Upper lobe of right lung (tissue), 1 donor: ENCODE measurements at regions not wholly inside any gene's neighbourhood (a gene's known extent, or its start where the extent isn't known, plus 50 kb on each side); places are given as distances from the start of the nearest gene placed in this dataset.

ENCODE experiments used
- ATAC-seq: fragments of 200-7000 bp; cut with Tn5 transposase; one replicate; pipeline ENCODE4 v1.9.1; 2020; ENCODE audit warnings: mild to moderate bottlenecking, moderate library complexity
- DNase-seq: peaks from one replicate; pipeline ENCODE4 v3.0.0-alpha.2; 2020
- H3K27ac ChIP-seq: fragments of 200-600 bp; one replicate; pipeline ENCODE4 v1.8.0; 2022
- H3K27me3 ChIP-seq: fragments of 200-600 bp; one replicate; pipeline ENCODE4 v1.8.0; 2022; ENCODE audit warnings: mild to moderate bottlenecking
- H3K36me3 ChIP-seq: fragments of 200-600 bp; one replicate; pipeline ENCODE4 v1.8.0; 2022
- H3K4me1 ChIP-seq: fragments of 200-600 bp; one replicate; pipeline ENCODE4 v1.8.0; 2022
- H3K4me3 ChIP-seq: fragments of 200-600 bp; one replicate; pipeline ENCODE4 v1.8.0; 2022; ENCODE audit warnings: mild to moderate bottlenecking
- H3K9me3 ChIP-seq: fragments of 200-600 bp; one replicate; pipeline ENCODE4 v1.8.0; 2022
- intact Hi-C: fragments of 100-400 bp; cut with DNase I; formaldehyde crosslinking; loops from one replicate; pipeline ENCODE4 v1.11.0; 2022
- TF ChIP-seq, protein P1 (sequence below): fragments of 200-600 bp; IDR thresholded peaks from one replicate; pipeline ENCODE4 v1.8.0; 2022; ENCODE audit warnings: antibody characterized with exemption
- donor health status: DM: no; HTN: yes; CAD: no; lungs with severe emphysema.

GRCh38 chrX:9110808-9111207 lies 76.9 kb upstream of the FAM9B start:
- TF ChIP-seq, protein P1, sequence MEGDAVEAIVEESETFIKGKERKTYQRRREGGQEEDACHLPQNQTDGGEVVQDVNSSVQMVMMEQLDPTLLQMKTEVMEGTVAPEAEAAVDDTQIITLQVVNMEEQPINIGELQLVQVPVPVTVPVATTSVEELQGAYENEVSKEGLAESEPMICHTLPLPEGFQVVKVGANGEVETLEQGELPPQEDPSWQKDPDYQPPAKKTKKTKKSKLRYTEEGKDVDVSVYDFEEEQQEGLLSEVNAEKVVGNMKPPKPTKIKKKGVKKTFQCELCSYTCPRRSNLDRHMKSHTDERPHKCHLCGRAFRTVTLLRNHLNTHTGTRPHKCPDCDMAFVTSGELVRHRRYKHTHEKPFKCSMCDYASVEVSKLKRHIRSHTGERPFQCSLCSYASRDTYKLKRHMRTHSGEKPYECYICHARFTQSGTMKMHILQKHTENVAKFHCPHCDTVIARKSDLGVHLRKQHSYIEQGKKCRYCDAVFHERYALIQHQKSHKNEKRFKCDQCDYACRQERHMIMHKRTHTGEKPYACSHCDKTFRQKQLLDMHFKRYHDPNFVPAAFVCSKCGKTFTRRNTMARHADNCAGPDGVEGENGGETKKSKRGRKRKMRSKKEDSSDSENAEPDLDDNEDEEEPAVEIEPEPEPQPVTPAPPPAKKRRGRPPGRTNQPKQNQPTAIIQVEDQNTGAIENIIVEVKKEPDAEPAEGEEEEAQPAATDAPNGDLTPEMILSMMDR = no peak
- ATAC-seq = peak; percentile 39
- Histone ChIP-seq H3K36me3 (no peaks in the 10 kb centered on the region), H3K27ac (no peak overlapping the region), H3K9me3 (no peaks in the 10 kb centered on the region), H3K4me1 (no peaks in the 10 kb centered on the region), H3K27me3 (no peaks in the 10 kb centered on the region), H3K4me3 (no peak overlapping the region)
- intact Hi-C loops = no loop called here
- DNase-seq = no peak

- Histone ChIP-seq H3K27ac (no peak overlapping the region), H3K36me3 (no peaks in the 10 kb centered on the region), H3K4me1 (no peaks in the 10 kb centered on the region), H3K4me3 (no peak overlapping the region), H3K9me3 (no peaks in the 10 kb centered on the region), H3K27me3 (no peaks in the 10 kb centered on the region)
- intact Hi-C loops = no loop called here
- DNase-seq (no peak), ATAC-seq (no peak)
- TF ChIP-seq, protein P1 = no peak
Observed at GRCh38 chrX:9114245-9114644, 80.3 kb upstream of the FAM9B start.

- Histone ChIP-seq H3K36me3 (no peaks in the 10 kb centered on the region), H3K4me1 (no peaks in the 10 kb centered on the region), H3K27me3 (no peaks in the 10 kb centered on the region), H3K27ac (no peak overlapping the region), H3K4me3 (no peak overlapping the region), H3K9me3 (no peaks in the 10 kb centered on the region)
- TF ChIP-seq, protein P1 = no peak
- ATAC-seq = no peak
- no peak for DNase-seq
- intact Hi-C loops = no loop called here
Observed at GRCh38 chrX:9117851-9118250, 83.9 kb upstream of the FAM9B start.

DNA sequence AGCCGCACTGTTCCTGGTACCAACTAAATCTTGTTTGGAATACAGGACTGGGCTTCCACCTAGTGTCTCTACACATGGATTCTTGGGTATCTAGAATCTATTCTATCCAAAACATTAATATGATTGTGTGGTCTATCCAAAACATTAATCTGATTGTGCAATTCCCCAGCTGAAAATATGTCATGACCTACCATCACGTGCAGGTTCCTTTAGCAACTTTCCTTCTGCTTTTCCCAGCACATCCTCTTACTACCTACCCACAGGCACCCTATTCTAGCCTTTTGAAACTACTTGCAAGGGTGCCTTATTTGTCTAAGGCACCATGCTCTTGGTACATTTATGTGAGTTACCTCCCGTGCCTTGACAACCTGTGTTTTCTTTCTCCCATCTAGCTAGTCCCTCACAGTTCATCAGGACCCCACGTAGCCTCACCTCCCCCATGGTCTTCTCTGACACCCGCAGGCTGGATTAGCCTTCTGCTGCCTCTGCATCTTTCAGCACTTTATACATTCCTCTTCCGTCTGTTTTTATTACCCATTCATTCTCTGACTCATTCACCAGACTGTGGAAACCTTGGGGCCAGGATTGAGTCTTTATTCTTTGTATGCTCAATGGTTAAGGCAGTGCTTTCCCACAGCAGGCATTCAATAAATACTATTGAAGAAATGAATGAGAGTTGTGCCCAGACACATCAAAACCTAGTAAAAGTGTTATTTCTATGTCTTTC lies 88.8 kb upstream of the FAM9B start:
- H3K9me3 ChIP-seq = no peaks in the 10 kb centered on the region
- H3K27me3 ChIP-seq = no peaks in the 10 kb centered on the region
- peak; percentile 39 for ATAC-seq
- no peaks in the 10 kb centered on the region for H3K4me1 ChIP-seq
- TF ChIP-seq, protein P1 = no peak
- DNase-seq = no peak
- H3K27ac ChIP-seq = no peak overlapping the region
- H3K36me3 ChIP-seq = no peaks in the 10 kb centered on the region
- intact Hi-C loops = no loop called here
- H3K4me3 ChIP-seq = no peak overlapping the region

- no peak for ATAC-seq
- intact Hi-C loops = no loop called here
- H3K27ac ChIP-seq = no peak overlapping the region
Observed at GRCh38 chrX:9127986-9128385, 94.1 kb upstream of the FAM9B start.

More at GRCh38 chrX:9127986-9128385, 94.1 kb upstream of the FAM9B start:
- Histone ChIP-seq H3K4me1 (no peaks in the 10 kb centered on the region), H3K27me3 (no peaks in the 10 kb centered on the region), H3K4me3 (no peak overlapping the region), H3K9me3 (no peaks in the 10 kb centered on the region), H3K36me3 (no peaks in the 10 kb centered on the region)
- no peak for DNase-seq
- TF ChIP-seq, protein P1 = no peak
